Tibial nerve (tissue), 3 donors: ENCODE measurements at regions not wholly inside any gene's neighbourhood (a gene's known extent, or its start where the extent isn't known, plus 50 kb on each side); places are given as distances from the start of the nearest gene placed in this dataset.

Source experiments
- POLR2A ChIP-seq, 2 donors: fragments of 450-650 bp; IDR thresholded peaks; one replicate each; pipeline ENCODE4 v1.6.1; 2017; ENCODE audit warnings: antibody characterized with exemption in 2 of 2, mild to moderate bottlenecking in 2 of 2, moderate library complexity in 2 of 2
- TF ChIP-seq, protein P1 (sequence below), 5 experiments: fragments of 200-600 bp in 3 of 5; fragments of 450-650 bp in 2 of 5; sonication (generic) in 3 of 5; IDR thresholded peaks; one replicate each; pipeline ENCODE4 v1.5.1; 2016 to 2019; ENCODE audit warnings: antibody characterized with exemption in 5 of 5, mild to moderate bottlenecking in 3 of 5, moderate library complexity in 2 of 5

DNA sequence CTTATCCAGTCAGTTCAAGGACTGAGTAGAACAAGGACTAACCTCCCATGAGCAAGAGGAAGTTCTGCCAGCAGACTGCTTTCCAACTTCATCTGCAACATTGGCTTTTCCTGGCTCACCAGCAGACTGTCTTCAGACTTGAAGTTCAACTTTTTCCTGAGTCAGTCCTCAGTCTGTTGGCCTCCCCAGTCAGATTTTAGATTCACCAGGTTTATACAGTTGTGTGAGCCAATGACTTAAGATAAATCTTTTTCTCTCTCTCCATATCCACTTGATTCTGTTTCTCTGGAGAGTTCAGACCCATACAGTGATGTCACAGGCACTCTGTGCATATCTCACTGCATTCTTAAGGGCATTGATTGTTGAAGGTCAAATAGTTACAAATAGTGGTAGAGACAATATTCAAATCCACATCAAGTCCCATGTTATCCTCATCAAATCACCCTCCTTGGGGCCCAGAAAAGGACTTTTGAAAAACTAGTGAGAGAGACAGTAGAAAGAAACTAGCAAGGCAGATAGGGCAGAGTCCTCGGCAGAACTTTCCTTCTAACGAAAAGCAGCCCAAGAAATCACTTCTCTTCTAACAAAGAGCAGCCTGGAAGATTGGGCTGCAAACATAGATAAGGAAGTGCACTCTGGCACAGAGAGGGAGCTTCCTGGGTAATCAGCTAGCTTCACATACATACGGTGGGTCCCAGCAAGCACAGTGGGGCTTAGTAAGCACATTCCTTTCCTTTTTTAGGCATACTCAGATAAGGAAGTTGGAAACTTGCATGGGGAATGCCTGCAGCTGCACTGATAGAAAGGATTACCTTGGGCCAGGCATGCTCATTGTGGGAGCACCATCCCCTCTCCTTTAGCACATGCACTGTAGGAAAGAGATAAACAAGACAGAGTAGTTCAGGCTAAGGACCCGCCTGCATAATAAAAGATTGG lies 132.3 kb upstream of the FAM20A start:
- TF ChIP-seq, protein P1, sequence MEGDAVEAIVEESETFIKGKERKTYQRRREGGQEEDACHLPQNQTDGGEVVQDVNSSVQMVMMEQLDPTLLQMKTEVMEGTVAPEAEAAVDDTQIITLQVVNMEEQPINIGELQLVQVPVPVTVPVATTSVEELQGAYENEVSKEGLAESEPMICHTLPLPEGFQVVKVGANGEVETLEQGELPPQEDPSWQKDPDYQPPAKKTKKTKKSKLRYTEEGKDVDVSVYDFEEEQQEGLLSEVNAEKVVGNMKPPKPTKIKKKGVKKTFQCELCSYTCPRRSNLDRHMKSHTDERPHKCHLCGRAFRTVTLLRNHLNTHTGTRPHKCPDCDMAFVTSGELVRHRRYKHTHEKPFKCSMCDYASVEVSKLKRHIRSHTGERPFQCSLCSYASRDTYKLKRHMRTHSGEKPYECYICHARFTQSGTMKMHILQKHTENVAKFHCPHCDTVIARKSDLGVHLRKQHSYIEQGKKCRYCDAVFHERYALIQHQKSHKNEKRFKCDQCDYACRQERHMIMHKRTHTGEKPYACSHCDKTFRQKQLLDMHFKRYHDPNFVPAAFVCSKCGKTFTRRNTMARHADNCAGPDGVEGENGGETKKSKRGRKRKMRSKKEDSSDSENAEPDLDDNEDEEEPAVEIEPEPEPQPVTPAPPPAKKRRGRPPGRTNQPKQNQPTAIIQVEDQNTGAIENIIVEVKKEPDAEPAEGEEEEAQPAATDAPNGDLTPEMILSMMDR (IDR thresholded peaks at IDR 0.05) = no peak
- no peak for TF ChIP-seq POLR2A (IDR thresholded peaks at IDR 0.05)
